NCI-H146 treated with DMSO at 0.1 percent for 48 hours (cell line): ENCODE measurements at regions not wholly inside any gene's neighbourhood (a gene's known extent, or its start where the extent isn't known, plus 50 kb on each side); places are given as distances from the start of the nearest gene placed in this dataset.
A peak's percentile ranks its signal among the peaks of the same experiment; 100 is the strongest.

Source experiments
- DNase-seq: peaks from one replicate; lab custom pipeline; 2025; ENCODE audit not compliant: unreplicated experiment; lab: John Stamatoyannopoulos, UW

DNA sequence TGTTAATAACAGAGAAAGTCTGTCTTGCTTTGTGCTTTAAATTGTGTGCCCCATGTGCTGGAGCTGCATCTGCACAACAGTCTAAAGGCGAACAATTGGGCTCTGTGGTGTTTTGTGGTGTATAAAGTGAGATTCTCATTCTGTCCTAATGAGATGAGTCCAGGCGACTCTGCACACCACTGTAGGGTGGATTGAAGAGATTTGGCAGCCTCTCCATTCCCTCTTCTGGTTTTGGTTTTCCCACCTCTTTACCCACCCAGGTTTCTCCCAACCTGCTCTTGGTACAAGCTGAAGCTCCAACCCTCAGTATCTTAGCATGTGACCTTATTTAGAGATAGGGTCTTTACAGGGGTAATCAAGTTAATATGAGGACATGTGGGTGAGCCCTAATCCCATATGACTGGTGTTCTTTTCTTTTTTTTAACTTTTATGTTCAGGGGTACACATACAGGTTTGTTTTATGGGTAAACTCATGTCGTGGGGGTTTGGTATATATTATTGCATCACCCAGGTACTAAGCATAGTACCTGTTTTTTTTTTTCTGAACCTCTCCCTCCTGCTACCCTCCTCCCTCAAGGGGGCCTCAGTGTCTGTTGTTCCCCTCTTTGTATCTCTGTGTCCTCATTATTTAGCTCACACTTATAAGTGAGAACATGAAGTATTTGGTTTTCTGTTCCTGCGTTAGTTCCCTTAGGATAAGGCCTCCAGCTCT lies 217.6 kb upstream of the DTNBP1 start:
- DNase-seq = no peak

- peak; percentile 32 for DNase-seq
Observed at GRCh38 chr6:15879371-15880261, 216.8 kb upstream of the DTNBP1 start.

GRCh38 chr6:15877231-15877630 lies 214.4 kb upstream of the DTNBP1 start:
- no peak for DNase-seq

- no peak for DNase-seq
Observed at GRCh38 chr6:15876406-15876805, 213.6 kb upstream of the DTNBP1 start.

- DNase-seq = no peak
Observed at GRCh38 chr6:15875797-15876196, 213.0 kb upstream of the DTNBP1 start.

- no peak for DNase-seq
Observed at GRCh38 chr6:15874821-15875220, 212.0 kb upstream of the DTNBP1 start.

DNA sequence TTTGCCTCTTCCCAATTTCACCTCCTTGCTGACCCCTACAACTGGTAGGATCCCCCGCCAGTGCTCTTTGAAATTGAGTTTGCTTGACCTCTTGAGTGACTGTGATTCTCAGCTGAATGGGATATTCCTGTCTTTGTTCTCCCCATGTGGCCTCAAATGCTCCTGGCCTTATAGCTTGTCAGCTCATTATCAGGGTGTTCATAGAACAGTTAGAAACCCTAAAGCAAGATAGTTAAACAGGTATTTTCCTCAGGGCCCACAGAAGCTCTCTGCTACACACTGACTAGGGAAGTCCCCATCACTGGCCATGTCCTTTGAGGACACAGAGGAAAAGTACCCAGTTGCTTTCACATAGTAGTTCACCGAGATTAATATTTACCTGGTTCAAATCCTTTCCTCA lies 211.5 kb upstream of the DTNBP1 start:
- no peak for DNase-seq

DNA sequence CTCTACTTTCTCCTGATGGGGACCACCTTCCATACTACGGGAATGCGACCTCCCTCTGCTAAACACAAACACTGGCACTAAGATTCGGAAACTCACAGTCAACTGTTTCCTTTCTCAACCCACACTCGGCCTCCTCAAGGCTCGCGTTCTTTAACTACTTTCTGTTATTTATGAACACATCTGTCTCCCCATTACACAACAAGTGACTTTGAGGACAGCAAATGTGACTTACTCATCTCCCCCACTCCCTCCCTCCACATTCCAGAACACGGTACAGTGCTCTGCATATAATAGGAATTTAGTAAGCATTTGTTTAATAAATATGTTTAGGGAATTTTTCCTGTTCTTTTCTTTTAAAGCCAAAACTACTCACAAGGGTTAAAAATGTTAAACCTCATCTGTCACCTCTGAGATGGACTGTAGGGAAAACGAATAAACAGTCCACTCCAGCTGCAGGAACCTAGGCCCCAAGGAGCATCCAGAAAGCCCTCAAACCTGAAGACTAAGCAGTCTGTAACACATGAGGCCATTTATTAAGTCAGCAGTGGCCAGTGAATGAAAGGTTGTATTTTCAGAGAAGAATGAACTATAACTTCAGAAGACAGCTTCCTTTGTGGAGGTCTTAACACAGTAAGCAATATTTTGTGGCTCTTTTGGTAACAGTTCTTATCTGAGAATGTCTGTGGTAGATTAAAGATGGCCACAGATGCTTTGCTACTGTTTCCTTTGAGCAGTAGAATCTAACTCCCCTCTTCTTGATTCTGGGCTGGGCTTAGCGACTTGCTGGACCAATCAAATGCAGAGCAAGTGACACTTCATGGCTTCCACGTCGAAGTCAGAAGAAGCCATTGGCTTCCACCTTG lies 209.6 kb upstream of the DTNBP1 start:
- no peak for DNase-seq

GRCh38 chr6:15871276-15871675 lies 208.4 kb upstream of the DTNBP1 start:
- DNase-seq = no peak

DNA sequence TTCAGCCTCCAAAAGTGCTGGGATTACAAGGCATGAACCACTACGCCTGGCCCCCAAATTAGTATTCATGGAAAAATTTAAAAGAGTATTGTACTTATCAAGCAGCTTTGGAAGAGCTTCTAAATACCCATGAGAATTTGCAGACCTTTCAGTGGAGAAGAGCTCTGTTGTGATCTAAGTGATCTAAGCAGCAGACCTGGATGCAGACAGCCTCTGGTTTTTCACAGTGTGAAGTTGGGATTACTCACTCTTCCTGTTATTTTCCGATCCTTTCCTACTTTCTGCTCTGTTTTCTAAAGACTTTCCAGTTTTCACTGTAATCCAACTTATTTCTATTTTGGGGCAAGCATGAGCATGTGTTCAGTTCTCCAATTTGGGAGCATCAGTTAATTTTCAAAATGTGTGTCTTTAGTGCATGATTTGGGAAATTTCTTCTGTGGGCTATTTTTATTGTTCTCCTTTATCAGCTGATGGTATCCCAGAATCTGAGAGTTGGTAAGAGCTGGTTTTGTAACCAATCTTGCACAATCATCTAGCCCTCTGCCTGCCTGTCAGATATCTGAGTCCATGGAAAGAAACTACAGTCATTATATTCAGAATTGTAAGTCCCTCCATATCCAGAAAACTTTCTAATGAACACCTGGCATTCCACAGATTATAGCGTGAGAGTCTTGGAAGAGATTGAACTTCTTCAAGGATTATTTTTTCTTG lies 207.7 kb upstream of the DTNBP1 start:
- DNase-seq = no peak

DNA sequence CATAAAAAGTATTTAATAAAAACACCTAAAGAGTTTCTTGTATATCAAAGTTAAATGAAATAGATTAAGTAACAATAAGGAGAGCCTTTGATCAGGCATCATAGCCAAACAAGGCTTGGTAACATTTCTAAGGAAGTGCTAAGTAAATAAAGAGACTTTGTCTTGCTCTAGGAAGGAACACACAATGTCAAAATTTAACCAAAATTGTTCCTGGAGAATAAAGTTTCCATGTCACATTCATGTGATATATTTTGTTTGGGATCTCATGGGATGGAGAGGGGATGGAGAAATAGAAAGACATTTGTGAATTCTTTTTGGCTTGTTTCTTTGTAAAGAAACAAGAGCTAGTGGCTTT lies 201.9 kb upstream of the DTNBP1 start:
- DNase-seq = no peak

DNA sequence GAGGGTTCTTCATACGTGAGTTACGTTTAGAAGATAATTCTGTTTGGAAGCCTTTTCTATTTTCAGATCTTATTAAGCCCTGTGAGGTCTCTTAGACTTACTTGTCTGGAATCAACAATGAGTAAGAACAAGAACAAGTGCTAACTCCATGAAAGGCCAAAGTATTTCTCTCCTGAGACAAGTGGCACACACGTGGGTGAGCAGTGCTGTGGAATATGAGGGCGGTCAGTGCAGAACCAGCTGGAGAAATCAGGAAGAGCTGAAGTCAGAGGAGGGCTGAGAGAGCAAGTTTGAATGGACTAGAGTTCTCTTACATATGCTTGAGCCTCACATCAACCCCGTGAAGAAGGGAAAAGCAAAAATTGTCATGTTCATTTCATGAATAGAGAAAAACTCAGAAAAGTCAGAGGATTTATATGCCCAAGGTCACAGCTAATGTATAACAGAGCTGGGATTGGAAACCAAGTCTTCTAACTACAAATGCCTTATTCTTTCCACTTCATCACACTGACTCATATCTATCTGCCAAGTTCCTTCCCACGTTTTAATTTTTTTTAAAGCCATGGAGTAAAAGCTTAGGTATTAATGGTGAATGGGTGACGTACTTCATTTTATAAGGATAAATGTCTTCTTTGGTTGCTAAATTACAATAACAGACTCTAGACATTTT lies 201.3 kb upstream of the DTNBP1 start:
- no peak for DNase-seq

GRCh38 chr6:15862810-15863209 lies 200.0 kb upstream of the DTNBP1 start:
- no peak for DNase-seq

- DNase-seq = no peak
Observed at GRCh38 chr6:15861486-15861885, 198.7 kb upstream of the DTNBP1 start.

DNA sequence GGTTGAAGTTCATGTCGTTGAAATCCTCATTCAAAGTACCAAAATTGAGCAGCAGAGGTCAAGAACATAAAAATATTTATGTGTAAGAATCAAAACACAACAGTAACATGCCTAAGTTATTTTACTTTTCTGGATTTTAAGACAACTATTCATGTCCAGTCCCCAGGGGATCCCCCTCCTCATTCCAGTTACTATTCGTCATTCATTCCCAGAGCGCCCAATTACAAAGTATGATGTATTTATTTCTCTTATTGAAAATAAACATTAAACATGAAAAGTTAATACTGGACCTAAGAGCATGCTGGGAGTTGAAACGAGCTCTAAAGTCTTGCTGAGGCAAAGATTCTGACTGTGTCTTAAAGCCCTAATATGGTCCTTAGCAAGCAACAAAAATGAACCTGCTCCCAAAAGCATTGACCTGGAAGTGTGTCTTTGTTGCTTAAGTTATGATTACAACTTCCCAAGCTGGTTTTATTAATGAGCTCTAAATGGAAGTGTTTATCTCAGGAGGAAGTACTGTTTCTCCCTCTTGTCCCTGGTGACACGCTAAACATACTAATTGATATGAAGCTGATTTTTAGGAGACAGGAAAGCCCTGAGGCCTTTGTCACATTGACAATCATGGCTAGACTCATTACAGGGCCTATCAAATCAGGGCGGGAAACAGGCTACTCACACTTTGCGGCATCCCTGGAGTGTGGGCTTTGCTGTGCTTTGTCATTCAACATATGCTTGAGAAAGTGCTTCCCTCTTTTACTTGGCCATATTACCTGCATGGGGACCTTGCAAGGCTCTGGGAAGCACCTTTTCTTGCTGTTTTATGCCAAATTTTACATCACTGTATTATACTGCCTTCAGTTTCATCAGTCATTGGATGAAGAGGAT lies 192.2 kb upstream of the DTNBP1 start:
- DNase-seq = no peak

GRCh38 chr6:15854378-15854777 lies 191.6 kb upstream of the DTNBP1 start:
- no peak for DNase-seq

GRCh38 chr6:15853259-15853658 lies 190.4 kb upstream of the DTNBP1 start:
- no peak for DNase-seq

DNA sequence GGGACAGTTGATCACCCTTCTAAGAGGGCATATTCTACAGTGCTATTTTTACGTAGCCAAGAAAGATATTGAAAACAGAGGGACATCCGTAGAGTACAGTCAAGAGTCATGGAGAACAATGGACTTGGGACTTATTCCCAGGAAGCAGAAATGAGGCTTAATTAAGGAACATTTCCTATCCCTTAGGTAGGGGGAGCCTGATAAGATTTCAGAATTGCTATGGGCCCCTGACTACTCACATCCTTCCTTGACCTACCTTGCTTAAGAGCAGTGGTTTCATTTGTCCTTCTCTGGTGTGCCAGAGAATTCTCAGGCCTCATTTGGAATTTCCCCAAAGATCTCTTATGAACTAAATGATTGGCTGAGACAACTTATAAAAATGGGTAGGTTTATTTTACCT lies 189.5 kb upstream of the DTNBP1 start:
- no peak for DNase-seq

DNA sequence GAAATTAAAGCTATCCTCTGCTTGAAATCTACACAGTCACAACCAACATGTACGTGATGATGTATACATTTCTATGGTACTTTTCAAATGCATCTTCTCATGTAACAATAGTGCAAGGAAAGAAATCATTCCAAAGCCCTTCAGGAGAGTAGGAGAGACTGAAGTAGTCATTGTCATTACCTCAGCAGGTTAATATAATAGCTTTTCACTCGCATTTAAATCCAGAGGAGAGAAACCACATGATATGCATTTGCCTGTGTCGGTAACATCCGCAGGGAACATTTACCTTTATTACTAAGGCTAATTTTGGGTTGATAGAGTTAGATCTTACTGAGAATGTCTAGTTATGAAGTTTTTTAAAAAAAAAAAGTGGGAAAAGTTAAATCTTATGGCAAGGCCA lies 186.6 kb upstream of the DTNBP1 start:
- DNase-seq = no peak
